ENCODE measurements at regions not wholly inside any gene's neighbourhood (a gene's known extent, or its start where the extent isn't known, plus 50 kb on each side); places are given as distances from the start of the nearest gene placed in this dataset.

DNA sequence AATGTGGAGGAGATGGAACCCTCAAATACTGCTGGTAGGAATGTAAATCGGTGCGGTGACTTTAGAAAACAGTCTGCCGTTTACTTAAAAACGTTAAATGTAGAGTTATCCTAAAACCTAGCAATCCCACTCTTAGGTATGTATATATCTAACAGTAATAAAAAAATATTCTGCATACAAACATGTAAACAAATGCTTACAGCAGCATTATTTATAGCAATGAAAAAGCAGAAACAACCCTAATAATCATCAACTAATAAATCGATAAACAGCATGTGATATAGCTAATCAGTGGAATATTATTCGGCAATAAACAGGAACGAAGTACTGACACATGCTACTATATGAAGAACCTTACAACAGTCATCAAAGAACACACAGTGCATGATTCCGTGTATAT, 144.7 kb downstream of the CNTN3 start:
- TF ChIP-seq EZH2 (IDR thresholded peaks at IDR 0.05; ENCODE audit: insufficient read depth, poor library complexity, severe bottlenecking) (no peak), EZH2phosphoT487 (IDR thresholded peaks at IDR 0.05; ENCODE audit: insufficient read depth, low read depth) (no peak)

All from GM23248 (cell line).